HL-60 (cell line): ENCODE measurements at regions not wholly inside any gene's neighbourhood (a gene's known extent, or its start where the extent isn't known, plus 50 kb on each side); places are given as distances from the start of the nearest gene placed in this dataset.

Experiments
- DNase-seq, 2 experiments: peaks; one replicate each; pipeline ENCODE4 v3.0.0-alpha.2; 2010 to 2020; ENCODE audit warnings: low read depth in 1 of 2, low spot score in 1 of 2
- H3K27ac ChIP-seq: fragments of 250-450 bp; sonication (Bioruptor Pico); replicated peaks from 2 replicates; pipeline ENCODE4 v1.5.1; 2020; ENCODE audit warnings: mild to moderate bottlenecking, moderate library complexity
- H3K27me3 ChIP-seq: fragments of 250-450 bp; sonication (Bioruptor Pico); 2 replicates; pipeline ENCODE4 v1.5.1; 2021; ENCODE audit warnings: mild to moderate bottlenecking, moderate library complexity; ENCODE audit not compliant: insufficient read depth, poor library complexity, severe bottlenecking
- H3K4me3 ChIP-seq: replicated peaks from 2 replicates; pipeline ENCODE4 v1.5.1; 2011; ENCODE audit warnings: mild to moderate bottlenecking, control low read depth, low read length; ENCODE audit not compliant: insufficient read depth
- CTCF ChIP-seq: IDR thresholded peaks from one replicate; pipeline ENCODE4 v1.5.1; 2011; ENCODE audit warnings: low read length, control low read depth, inconsistent platforms; ENCODE audit not compliant: insufficient read depth
- GABPA ChIP-seq: IDR thresholded peaks from 2 replicates; pipeline ENCODE4 v1.6.1; 2012; ENCODE audit warnings: low read depth
- POLR2AphosphoS5 ChIP-seq: IDR thresholded peaks from 2 replicates; pipeline ENCODE4 v1.6.1; 2012; ENCODE audit warnings: low read depth
- REST ChIP-seq: IDR thresholded peaks from 2 replicates; pipeline ENCODE4 v1.6.1; 2012; ENCODE audit warnings: low read depth; ENCODE audit not compliant: insufficient replicate concordance
- SPI1 ChIP-seq: IDR thresholded peaks from 2 replicates; pipeline ENCODE4 v1.6.1; 2012; ENCODE audit warnings: low read depth, mild to moderate bottlenecking, borderline replicate concordance

- no peak overlapping the region for H3K27ac ChIP-seq
- DNase-seq = no peak
- no peak overlapping the region for H3K4me3 ChIP-seq
- H3K27me3 ChIP-seq = peaks cover 5% of the 10 kb centered on the region
- no peak for TF ChIP-seq REST
- TF ChIP-seq SPI1 = no peak
- no peak for TF ChIP-seq POLR2AphosphoS5
These were observed 259.2 kb downstream of the WDR11 start for GRCh38 chr10:121110369-121110768.

- peaks cover 5% of the 10 kb centered on the region for H3K27me3 ChIP-seq
- no peak overlapping the region for H3K27ac ChIP-seq
- no peak for TF ChIP-seq SPI1
- no peak for TF ChIP-seq GABPA
- TF ChIP-seq REST = no peak
- no peak for TF ChIP-seq POLR2AphosphoS5
- no peak for TF ChIP-seq CTCF
- no peak for DNase-seq
- no peak overlapping the region for H3K4me3 ChIP-seq
These were observed 261.0 kb downstream of the WDR11 start for GRCh38 chr10:121112136-121112535.

GRCh38 chr10:121112579-121113384, 261.6 kb downstream of the WDR11 start:
- no peak for TF ChIP-seq GABPA
- no peak for TF ChIP-seq REST
- TF ChIP-seq CTCF = no peak
- TF ChIP-seq SPI1 = no peak
- no peak for TF ChIP-seq POLR2AphosphoS5
- DNase-seq = no peak
- H3K4me3 ChIP-seq = no peak overlapping the region
- H3K27ac ChIP-seq = no peak overlapping the region
- peaks cover 5% of the 10 kb centered on the region for H3K27me3 ChIP-seq
